ENCODE measurements at regions not wholly inside any gene's neighbourhood (a gene's known extent, or its start where the extent isn't known, plus 50 kb on each side); places are given as distances from the start of the nearest gene placed in this dataset.
"Not testable (repeated sequence)": the region's sequence is repeated elsewhere in the genome, so short reads cannot be mapped to it uniquely, and the experiment has no call there.

DNA sequence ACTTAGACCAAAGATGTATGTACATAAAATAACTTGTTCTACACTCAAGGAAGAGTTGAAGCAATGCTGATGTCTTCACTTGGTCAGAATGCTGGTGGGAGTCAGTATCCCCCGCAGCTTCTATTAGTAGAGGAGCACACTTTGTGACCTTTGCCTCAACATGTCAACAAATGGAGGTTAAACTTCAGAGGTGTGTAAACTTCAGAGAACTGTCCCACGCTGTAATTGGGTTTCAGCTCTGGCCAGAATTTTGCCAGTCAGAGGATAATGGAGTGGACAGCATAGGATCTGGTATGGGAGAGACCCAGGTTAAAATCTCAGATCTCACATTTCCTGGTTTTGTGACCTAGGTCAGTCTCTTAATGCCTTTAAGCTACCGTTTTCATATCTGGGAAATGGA lies 107.6 kb upstream of the ZNF644 start:
- Mint-ChIP-seq H3K27ac (no peak overlapping the region), H3K36me3 (peaks cover 6% of the 10 kb centered on the region), H3K9me3 (no peaks in the 10 kb centered on the region), H3K4me1 (peaks cover 10% of the 10 kb centered on the region), H3K4me3 (no peak overlapping the region)
- DNase-seq (ENCODE audit: low spot score in 2 of 2) (no peak), ATAC-seq (no peak)

DNA sequence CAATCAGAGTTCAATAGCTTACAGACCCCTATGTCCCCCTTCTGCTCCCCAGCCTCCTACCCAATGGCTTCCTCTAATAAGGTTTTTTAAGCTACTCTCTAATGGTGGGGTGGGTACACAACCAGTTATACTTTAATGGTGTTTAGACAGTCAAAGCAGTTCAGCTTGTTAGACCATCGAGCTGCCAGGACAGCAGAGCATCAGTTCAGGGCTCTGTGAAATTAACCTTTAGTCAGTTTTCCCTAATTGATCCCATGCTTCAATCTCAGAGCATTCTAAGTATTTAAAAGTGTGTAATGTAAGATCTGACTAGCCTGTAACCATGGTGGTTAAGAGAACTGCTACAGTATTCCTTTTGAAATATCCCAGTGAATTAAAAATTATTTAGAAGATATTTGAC lies 107.2 kb upstream of the ZNF644 start:
- no peak for ATAC-seq

DNA sequence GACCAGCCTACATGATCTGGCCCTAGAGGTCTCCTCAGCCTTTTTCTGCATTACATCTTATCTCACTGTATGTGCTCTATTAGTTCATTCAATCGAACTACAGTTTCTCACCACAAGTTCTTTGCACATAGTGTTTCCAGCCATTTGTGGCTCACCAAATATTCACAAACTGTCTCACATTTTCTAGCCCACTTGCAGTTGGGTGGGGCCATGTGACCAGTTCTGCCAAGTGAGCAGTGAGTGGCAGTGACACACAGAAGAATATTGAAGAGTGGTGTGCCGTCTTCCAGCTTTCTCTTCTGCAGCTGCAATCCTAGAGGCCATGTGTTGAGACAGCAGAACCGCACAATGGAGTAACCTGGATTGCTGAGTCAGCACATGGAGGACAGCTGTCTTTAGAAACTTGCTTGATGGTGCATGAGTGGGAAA lies 103.2 kb upstream of the ZNF644 start:
- Mint-ChIP-seq H3K27ac (peak overlapping the region; percentile 89), H3K36me3 (peaks cover 6% of the 10 kb centered on the region), H3K9me3 (no peaks in the 10 kb centered on the region), H3K4me3 (peak overlapping the region; percentile 36), H3K4me1 (peaks cover 25% of the 10 kb centered on the region)
- DNase-seq (ENCODE audit: low spot score in 2 of 2), result peak; percentile 46 to 79
- peak; percentile 91 for ATAC-seq

More for the DNA sequence above, 107.2 kb upstream of the ZNF644 start:
- no peak for DNase-seq (ENCODE audit: low spot score in 2 of 2)
- H3K4me3 Mint-ChIP-seq, result no peak overlapping the region
- H3K27ac Mint-ChIP-seq, result no peak overlapping the region
- peaks cover 14% of the 10 kb centered on the region for H3K4me1 Mint-ChIP-seq
- peaks cover 6% of the 10 kb centered on the region for H3K36me3 Mint-ChIP-seq
- no peaks in the 10 kb centered on the region for H3K9me3 Mint-ChIP-seq

DNA sequence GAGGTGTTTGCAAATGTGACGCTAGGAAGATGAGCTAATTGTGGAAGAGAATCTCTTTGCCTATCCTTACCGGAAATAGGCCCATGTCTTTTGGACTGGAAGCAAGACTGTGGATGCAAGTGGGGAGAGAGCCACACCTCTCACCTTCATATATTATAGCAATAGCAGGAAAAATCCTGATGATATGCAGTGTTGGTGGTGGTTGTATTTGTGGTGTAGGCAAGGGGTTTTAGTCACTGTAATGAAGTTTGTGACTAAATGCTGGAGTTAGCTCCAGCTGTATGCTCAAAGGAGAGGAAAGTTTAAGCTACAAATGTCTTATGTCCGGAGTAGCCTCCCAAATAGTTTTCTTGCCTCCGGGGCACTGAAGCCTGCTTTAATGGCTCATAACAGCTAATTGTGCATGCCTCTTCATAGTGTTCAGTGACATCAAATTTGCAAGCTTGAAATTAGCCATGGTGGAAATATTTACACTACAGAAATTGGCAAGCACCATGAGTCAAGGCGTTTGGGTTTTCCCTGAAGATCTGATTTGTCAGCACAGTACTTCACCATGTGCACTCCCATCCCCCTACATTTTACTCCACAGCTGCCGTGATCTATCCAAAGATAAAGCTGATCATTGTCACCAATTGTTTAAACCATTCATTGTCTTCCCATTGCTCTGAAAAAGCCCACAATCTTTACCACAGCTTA lies 102.6 kb upstream of the ZNF644 start:
- peak overlapping the region; percentile 36 for H3K4me3 Mint-ChIP-seq
- ATAC-seq (peak; percentile 88), DNase-seq (ENCODE audit: low spot score in 2 of 2) (peak in 1 of 2 donors; percentile 82)
- peaks cover 25% of the 10 kb centered on the region for H3K4me1 Mint-ChIP-seq
- H3K36me3 Mint-ChIP-seq, result peaks cover 6% of the 10 kb centered on the region
- H3K9me3 Mint-ChIP-seq, result no peaks in the 10 kb centered on the region
- peak overlapping the region; percentile 89 for H3K27ac Mint-ChIP-seq

DNA sequence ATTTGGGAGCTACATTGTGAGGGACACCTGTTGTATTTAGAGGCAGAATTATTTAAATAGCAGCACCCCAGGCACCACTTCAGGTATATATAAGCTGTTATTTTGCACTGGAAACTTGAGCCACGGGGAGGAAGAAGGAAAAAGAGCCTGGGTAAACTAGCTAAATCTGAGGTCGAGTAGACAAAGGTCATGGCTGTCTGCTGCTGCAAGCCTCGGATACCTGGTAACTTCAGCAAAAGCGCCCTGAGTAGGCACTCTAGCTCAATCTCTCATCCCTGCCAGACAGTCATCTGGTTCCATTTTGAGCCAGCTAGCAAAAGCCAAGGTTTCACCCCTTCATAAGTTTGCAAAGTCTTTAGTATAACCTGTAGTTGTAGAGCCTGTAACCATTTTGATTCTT lies 101.9 kb upstream of the ZNF644 start:
- H3K27ac Mint-ChIP-seq, result peak overlapping the region; percentile 89
- DNase-seq (ENCODE audit: low spot score in 2 of 2) (peak in 1 of 2 donors; percentile 55), ATAC-seq (peak; percentile 46)
- H3K4me1 Mint-ChIP-seq, result peaks cover 25% of the 10 kb centered on the region
- peaks cover 6% of the 10 kb centered on the region for H3K36me3 Mint-ChIP-seq
- no peaks in the 10 kb centered on the region for H3K9me3 Mint-ChIP-seq
- H3K4me3 Mint-ChIP-seq, result peak overlapping the region; percentile 36

DNA sequence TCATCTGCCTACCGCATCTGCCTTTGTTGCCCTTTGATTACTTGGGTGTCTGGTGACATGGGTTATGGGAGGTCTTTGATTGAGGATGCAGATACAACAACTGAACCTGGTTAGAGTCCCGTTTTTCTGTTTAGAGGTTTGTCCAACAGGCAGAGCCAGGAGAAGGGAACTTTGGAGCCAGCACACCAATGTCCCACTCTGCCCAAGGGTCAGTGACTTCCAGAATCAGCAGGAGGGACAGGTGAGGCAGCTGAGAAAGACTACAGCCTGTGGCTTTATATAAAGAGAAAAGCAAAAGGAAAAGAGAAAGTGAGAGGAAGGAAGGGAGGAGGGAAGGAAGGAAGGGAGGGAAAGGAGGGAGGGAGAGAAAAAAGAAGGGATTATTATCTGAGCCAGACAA lies 101.5 kb upstream of the ZNF644 start:
- H3K9me3 Mint-ChIP-seq, result no peaks in the 10 kb centered on the region
- no peak for DNase-seq (ENCODE audit: low spot score in 2 of 2)
- ATAC-seq, result no peak
- H3K4me1 Mint-ChIP-seq, result peaks cover 25% of the 10 kb centered on the region
- H3K36me3 Mint-ChIP-seq, result peaks cover 6% of the 10 kb centered on the region
- peak overlapping the region; percentile 36 for H3K4me3 Mint-ChIP-seq
- H3K27ac Mint-ChIP-seq, result peak overlapping the region; percentile 89

DNA sequence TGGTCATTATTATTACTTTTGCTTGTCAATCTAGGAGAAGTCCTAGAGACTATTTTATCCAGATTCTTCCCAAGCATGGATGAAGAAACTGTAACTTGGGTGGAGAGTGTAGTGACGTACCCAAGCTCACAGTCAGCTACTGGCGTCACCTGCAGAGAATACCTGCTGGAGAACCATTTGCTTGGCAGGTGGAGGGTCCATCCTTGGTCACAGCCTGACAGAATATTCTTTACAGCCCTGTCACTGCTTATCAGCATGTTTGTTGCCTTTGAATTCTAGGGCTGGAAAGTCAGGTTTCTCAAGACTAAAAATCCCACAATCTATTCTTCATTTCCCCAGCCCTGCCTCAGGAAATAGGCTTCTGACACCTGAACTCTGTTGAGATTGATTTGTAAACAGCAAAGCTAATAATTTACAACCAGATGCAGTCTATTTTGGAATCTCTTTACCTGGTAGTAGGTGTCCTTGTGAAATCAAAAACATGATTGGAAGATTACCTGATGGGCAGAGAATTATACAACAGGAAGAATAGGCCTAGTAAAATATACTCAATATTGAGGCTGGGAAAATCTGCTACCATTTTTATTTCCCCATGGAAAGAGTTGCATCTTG lies 100.4 kb upstream of the ZNF644 start:
- Mint-ChIP-seq H3K27ac (no peak overlapping the region), H3K4me1 (peaks cover 32% of the 10 kb centered on the region), H3K36me3 (peaks cover 6% of the 10 kb centered on the region), H3K4me3 (no peak overlapping the region), H3K9me3 (no peaks in the 10 kb centered on the region)
- ATAC-seq, result no peak
- no peak for DNase-seq (ENCODE audit: low spot score in 2 of 2)

DNA sequence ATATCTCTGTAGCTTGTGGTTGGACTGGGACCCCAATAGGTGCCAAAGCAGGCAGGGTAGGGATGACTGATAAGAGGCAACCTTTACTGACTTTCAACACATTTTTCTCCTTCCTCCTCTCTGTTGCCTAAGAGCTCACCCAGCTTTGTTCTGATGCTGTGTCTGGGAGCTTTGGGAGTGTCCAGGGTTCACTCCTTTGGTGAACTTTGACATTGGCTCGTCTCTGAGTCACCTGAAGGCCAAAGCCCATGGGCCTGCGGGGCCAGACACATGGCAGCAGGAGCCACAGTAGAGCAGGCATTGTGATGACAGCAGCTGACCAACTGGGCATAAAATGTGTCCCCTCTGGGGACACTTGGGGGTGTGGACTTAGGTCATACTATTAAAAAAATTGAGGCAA lies 99.5 kb upstream of the ZNF644 start:
- DNase-seq (ENCODE audit: low spot score in 2 of 2) (no peak), ATAC-seq (no peak)
- H3K9me3 Mint-ChIP-seq, result no peaks in the 10 kb centered on the region
- H3K4me1 Mint-ChIP-seq, result peaks cover 41% of the 10 kb centered on the region
- no peak overlapping the region for H3K4me3 Mint-ChIP-seq
- H3K27ac Mint-ChIP-seq, result no peak overlapping the region
- H3K36me3 Mint-ChIP-seq, result peaks cover 6% of the 10 kb centered on the region

DNA sequence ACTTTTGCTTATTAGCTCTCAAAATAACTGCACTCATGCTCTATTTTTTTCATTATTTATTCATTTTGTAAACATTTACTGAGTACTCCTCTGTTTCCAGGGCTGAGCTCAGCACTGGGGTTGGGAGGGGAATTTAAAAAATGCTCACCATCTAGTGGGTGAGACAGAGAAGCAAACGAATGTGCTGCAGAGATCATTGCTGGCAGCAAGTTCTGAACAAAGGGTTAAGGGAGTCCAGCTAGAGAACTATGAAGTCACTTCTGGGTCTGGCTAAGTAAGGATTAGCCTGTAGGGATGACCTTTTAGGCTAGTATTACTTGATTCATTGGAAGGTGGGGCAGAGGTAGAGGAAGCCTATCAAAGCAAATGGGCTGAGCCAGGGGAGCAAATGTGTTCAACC lies 99.1 kb upstream of the ZNF644 start:
- no peaks in the 10 kb centered on the region for H3K9me3 Mint-ChIP-seq
- peaks cover 6% of the 10 kb centered on the region for H3K36me3 Mint-ChIP-seq
- H3K27ac Mint-ChIP-seq, result no peak overlapping the region

DNA sequence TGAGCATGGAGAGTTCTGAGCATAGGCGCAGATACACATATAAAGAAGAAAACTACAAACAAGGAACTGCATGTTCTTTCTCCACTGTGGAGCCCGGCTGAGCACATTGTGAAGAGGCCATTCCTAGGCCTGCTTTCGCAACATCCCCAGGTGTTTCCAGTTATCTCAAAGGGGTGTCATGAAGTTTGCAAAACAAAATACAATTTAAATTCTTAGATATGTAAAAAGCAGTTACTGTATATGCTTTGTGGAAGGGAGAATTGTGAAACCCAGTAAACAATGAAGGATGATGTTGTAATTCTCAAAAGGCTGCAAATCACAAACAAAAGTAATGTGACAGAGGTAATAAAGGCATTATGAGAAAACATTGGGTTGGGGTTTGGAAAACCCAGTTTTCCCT lies 98.6 kb upstream of the ZNF644 start:
- ATAC-seq, result no peak
- H3K9me3 Mint-ChIP-seq, result no peaks in the 10 kb centered on the region
- H3K4me1 Mint-ChIP-seq, result peaks cover 47% of the 10 kb centered on the region
- H3K36me3 Mint-ChIP-seq, result peaks cover 6% of the 10 kb centered on the region
- no peak overlapping the region for H3K4me3 Mint-ChIP-seq
- no peak for DNase-seq (ENCODE audit: low spot score in 2 of 2)
- no peak overlapping the region for H3K27ac Mint-ChIP-seq

More for the DNA sequence above, 99.1 kb upstream of the ZNF644 start:
- Mint-ChIP-seq H3K4me1 (peaks cover 43% of the 10 kb centered on the region), H3K4me3 (no peak overlapping the region)
- no peak for ATAC-seq
- DNase-seq (ENCODE audit: low spot score in 2 of 2), result no peak

DNA sequence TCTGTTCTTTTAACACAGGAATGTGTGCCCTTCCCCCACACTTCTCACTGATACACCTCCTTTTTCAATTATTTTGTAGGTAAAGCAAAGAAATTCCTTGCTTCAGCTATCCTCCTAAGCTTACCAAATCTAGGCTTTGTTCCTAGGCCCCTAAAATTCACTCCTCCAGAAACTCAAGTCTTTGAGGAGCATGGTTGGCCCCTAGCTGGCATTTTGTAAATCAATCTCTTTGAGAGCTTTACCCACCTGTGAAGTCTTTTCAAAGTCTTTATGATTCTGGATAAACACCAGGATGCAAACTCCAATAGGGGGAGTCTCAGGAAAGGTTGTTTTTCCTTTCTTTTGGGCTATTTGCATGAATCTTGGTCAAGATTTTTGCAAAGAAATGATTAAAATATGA lies 82.9 kb upstream of the ZNF644 start:
- DNase-seq (ENCODE audit: low spot score in 2 of 2) (no peak), ATAC-seq (no peak)
- Mint-ChIP-seq H3K27ac (no peak overlapping the region), H3K4me3 (no peak overlapping the region), H3K36me3 (no peaks in the 10 kb centered on the region), H3K4me1 (peaks cover 8% of the 10 kb centered on the region), H3K9me3 (no peaks in the 10 kb centered on the region)

DNA sequence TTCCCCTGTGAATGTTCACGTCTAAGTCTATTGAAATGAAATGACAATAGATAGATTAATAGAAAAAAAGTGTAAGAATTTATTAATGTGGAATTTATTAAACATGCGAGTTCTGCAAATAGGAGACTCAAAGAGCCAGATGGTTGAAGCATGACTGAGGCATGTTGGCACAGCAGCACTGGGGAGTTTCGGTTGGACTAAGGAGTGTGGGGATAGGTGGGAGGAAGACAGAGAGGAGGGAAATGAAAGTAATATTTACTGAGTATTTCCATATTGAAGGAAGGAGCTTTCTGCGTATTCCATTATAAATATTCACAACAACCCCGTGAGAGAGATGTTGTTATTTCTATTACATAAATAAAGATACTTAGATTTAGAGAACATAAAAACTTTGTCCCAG lies 79.5 kb upstream of the ZNF644 start:
- no peaks in the 10 kb centered on the region for H3K36me3 Mint-ChIP-seq
- no peak overlapping the region for H3K27ac Mint-ChIP-seq
- no peaks in the 10 kb centered on the region for H3K9me3 Mint-ChIP-seq
- DNase-seq (ENCODE audit: low spot score in 2 of 2), result no peak
- no peak for ATAC-seq
- no peak overlapping the region for H3K4me3 Mint-ChIP-seq
- H3K4me1 Mint-ChIP-seq, result peaks cover 27% of the 10 kb centered on the region

DNA sequence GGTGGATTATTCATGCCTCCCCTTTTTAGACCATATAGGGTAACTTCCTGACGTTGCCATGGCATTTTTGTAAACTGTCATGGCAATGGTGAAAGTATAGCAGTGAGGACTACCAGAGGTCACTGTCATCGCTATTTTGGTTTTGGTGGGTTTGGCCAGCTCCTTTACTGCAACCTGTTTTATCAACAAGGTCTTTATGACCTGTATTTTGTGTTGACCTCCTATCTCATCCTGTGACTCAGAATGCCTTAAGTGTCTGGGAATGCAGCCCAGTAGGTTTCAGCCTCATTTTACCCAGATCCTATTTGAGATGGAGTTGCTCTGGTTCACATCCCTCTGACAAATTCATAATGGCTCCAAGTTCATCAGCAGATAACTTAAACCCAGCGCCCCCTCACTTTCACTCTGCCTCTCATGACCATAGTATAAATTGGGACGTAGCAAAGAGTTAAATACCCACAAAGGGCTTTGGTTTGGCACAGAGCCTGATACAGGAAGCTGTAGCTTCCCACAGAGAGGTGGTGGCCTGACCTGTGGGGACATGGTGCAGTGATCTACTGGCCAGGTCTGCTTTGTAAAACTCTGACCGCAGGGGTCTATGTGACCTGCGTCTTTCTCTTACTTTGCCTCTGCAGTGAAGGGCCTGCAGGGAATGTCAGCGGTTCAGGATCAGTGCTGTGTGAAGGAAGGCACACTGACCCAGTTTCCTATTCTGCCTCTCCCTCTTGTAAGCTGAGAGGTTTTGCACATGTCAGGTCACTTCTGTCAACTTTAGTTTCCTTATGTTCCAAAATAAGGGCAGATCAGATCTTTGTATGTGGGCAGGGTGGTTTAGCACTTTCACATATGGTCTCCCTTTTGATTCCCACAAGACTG lies 78.1 kb upstream of the ZNF644 start:
- Mint-ChIP-seq H3K9me3 (no peaks in the 10 kb centered on the region), H3K36me3 (no peaks in the 10 kb centered on the region), H3K27ac (no peak overlapping the region), H3K4me3 (peak overlapping the region; percentile 27), H3K4me1 (peaks cover 27% of the 10 kb centered on the region)
- DNase-seq (ENCODE audit: low spot score in 2 of 2), result peak in 1 of 2 donors; percentile 49
- peak; percentile 89 for ATAC-seq

DNA sequence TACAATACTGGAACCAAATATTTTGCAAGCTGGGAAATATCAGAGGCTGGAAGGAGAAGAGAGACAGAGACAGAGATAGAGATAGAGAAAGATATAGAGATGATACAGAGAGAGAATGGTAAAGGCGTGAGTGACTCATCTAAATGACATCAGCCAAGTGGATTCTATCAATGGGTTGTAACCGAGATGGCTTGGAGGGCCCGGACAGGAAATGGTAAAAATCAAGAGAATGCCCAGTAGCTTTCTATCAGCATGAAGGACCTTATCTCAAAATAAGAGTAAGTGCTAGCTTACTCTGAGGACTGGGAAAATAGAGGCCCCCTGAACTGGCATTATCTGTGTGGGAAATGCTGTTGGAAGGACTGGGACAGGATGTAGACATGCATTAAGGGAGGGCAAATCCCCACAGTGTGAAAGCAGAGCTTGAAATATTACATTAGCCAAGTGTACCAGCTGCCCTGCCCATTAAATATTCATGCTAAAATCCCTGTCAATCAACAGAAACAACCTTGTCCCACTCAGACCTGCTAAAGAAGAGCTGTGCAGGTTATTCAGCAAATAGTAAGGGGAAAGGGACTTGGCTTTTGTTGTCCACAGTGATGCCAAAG lies 76.6 kb upstream of the ZNF644 start:
- no peaks in the 10 kb centered on the region for H3K36me3 Mint-ChIP-seq
- ATAC-seq (peak; percentile 48), DNase-seq (ENCODE audit: low spot score in 2 of 2) (peak in 1 of 2 donors; percentile 8)
- H3K4me3 Mint-ChIP-seq, result no peak overlapping the region
- H3K9me3 Mint-ChIP-seq, result no peaks in the 10 kb centered on the region
- H3K4me1 Mint-ChIP-seq, result peaks cover 27% of the 10 kb centered on the region
- H3K27ac Mint-ChIP-seq, result no peak overlapping the region

DNA sequence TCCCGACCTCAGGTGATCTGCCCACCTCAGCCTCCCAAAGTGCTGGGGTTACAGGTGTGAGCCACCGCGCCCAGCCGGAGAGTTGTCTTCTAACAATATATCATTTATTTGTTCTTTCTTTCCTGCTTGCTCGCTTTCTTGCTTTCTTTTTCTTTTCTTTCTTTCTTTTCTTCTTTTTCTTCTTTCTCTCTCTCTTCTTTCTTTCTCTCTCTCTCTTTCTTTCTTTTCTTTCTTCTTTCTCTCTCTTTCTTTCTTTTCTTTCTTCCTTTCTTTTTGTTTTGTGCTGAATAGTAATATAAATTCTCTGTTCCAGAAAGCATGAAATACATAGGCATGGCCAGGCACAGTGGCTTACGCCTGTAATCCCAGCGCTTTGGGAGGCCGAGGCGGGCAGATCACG lies 73.5 kb upstream of the ZNF644 start:
- H3K36me3 Mint-ChIP-seq; H3K27ac Mint-ChIP-seq; H3K4me3 Mint-ChIP-seq; DNase-seq (ENCODE audit: low spot score in 2 of 2); ATAC-seq; H3K9me3 Mint-ChIP-seq: not testable (repeated sequence)
- peaks cover 30% of the 10 kb centered on the region for H3K4me1 Mint-ChIP-seq

Data from stimulated activated effector memory CD8-positive, alpha-beta T cell treated with anti-CD3 and anti-CD28 coated beads, Interleukin-12 subunit alpha, Interleukin-12 subunit beta, amount 100 ng/mL, for 72 hours (primary cell).